Esophagus squamous epithelium (tissue), 5 donors: ENCODE measurements at regions not wholly inside any gene's neighbourhood (a gene's known extent, or its start where the extent isn't known, plus 50 kb on each side); places are given as distances from the start of the nearest gene placed in this dataset.
"Not testable (repeated sequence)": the region's sequence is repeated elsewhere in the genome, so short reads cannot be mapped to it uniquely, and the experiment has no call there.

Experiments
- DNase-seq: peaks from one replicate; lab custom pipeline; 2025; lab: John Stamatoyannopoulos, UW
- H3K27ac ChIP-seq, 4 donors: fragments of 200-600 bp; sonication (generic); one replicate each; pipeline ENCODE4 v1.5.1; 2016 to 2019; ENCODE audit warnings: mild to moderate bottlenecking in 1 of 4
- H3K27me3 ChIP-seq, 4 donors: fragments of 200-600 bp; sonication (generic); 1 replicate in 3 of 4; 2 replicates in 1 of 4; pipeline versions ENCODE4 v1.5.1 to v1.6.0; 2017 to 2021; ENCODE audit warnings: antibody characterized with exemption in 1 of 4
- H3K36me3 ChIP-seq, 3 donors: fragments of 200-600 bp; sonication (generic); one replicate each; pipeline ENCODE4 v1.5.1; 2016 to 2019
- H3K4me1 ChIP-seq, 3 donors: fragments of 200-600 bp; sonication (generic); one replicate each; pipeline ENCODE4 v1.5.1; 2017 to 2019
- H3K4me3 ChIP-seq, 4 donors: fragments of 200-600 bp; sonication (generic); 1 replicate in 3 of 4; 2 replicates in 1 of 4; pipeline ENCODE4 v1.5.1; 2016 to 2019; ENCODE audit warnings: mild to moderate bottlenecking in 2 of 4, moderate library complexity in 1 of 4
- H3K9me3 ChIP-seq, 3 donors: fragments of 200-600 bp; sonication (generic); one replicate each; pipeline ENCODE4 v1.5.1; 2016 to 2019
- POLR2A ChIP-seq, 4 donors: fragments of 450-650 bp; IDR thresholded peaks; one replicate each; pipeline ENCODE4 v1.6.1; 2017; ENCODE audit warnings: antibody characterized with exemption in 4 of 4, mild to moderate bottlenecking in 4 of 4, moderate library complexity in 3 of 4
- WGBS, 2 donors: methylation state at CpG; one replicate each; pipeline ENCODE4 v1.1.5; 2018; 5-methylcytosine and 5-hydroxymethylcytosine counted together
- intact Hi-C: fragments of 100-400 bp; cut with DNase I; formaldehyde crosslinking; loops from one replicate; pipeline ENCODE4 v1.15.0; 2022
- TF ChIP-seq, protein P1 (sequence below), 6 experiments: fragments of 450-650 bp in 4 of 6; fragments of 200-600 bp in 2 of 6; sonication (generic) in 2 of 6; IDR thresholded peaks; one replicate each; pipeline ENCODE4 v1.5.1; 2016 to 2019; ENCODE audit warnings: antibody characterized with exemption in 6 of 6, mild to moderate bottlenecking in 4 of 6, moderate library complexity in 4 of 6
- donor health status: DM: yes; HTN: yes; CAD: no.

DNA sequence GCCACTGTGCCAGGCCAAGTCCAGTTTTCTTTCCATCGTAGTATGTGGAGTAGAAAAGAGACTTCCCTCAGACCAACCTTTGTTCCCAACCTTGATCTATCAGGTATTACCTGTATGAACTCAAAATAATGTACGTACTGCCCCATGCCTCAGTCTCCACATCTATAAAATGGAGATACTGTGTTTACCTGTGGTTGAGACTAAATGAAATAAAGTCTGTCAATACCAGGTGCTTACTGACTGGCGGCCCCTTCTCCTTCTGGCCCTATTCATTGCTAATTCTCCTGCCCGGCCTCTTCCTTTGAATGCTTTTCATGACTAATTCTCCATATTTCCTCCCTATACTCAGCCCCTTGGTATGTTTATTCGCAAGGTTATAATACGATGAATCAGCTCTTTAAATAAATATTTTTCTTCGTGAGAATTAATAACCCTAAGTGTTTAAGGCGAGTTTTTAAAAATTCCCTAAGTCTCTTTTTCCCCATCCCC is 89.6 kb upstream of the BASP1 start:
- H3K27ac ChIP-seq, result no peak overlapping the region
- no peak for TF ChIP-seq POLR2A (IDR thresholded peaks at IDR 0.05)
- TF ChIP-seq, protein P1, sequence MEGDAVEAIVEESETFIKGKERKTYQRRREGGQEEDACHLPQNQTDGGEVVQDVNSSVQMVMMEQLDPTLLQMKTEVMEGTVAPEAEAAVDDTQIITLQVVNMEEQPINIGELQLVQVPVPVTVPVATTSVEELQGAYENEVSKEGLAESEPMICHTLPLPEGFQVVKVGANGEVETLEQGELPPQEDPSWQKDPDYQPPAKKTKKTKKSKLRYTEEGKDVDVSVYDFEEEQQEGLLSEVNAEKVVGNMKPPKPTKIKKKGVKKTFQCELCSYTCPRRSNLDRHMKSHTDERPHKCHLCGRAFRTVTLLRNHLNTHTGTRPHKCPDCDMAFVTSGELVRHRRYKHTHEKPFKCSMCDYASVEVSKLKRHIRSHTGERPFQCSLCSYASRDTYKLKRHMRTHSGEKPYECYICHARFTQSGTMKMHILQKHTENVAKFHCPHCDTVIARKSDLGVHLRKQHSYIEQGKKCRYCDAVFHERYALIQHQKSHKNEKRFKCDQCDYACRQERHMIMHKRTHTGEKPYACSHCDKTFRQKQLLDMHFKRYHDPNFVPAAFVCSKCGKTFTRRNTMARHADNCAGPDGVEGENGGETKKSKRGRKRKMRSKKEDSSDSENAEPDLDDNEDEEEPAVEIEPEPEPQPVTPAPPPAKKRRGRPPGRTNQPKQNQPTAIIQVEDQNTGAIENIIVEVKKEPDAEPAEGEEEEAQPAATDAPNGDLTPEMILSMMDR (IDR thresholded peaks at IDR 0.05), result no peak

DNA sequence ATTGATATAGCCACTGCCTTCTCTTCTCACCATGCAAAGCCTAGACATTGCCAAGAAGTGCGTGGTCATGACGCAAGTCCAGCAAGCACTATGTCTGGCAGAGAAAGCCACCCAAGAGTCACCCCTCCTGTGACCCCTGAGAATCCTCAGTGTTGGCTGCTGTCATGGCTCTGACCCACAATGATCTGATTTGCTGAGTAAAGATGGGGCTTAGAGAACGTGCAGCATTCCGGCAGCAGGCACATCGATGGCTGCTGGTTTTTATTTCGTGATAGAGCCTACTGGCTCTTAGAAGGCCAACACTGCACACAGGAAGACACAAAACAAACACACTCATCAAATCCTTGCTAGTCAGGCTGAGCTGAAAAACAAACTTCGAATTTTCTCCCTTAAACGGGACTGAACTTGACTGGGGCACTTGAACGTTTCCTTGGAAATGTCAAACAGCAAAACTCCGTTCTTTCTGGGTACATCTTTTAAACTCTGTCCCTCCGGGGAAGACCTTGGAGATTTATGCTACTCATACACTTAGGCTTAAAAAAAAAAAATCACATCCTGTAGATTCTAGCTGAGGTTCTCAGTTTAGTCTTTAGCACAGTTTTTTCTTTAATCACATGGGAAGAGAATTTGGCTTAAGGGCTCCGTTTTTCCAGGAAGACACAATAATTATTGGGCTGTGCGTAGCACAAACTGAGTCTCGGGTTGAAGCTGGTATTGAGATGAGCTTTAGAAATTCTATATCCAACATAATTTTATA is 88.2 kb upstream of the BASP1 start:
- WGBS, 2 donors, result 35 to 57% methylated on average over 11 to 14 of the region's 14 CpGs
- DNase-seq, result no peak
- Histone ChIP-seq H3K36me3 (no peaks in the 10 kb centered on the region), H3K4me3 (no peak overlapping the region), H3K9me3 (no peaks in the 10 kb centered on the region), H3K27ac (peak overlapping the region in 1 of 4 donors; percentile 9), H3K27me3 (peaks cover 0 to 12% (median 0%) of the 10 kb centered on the region in 4 donors), H3K4me1 (no peaks in the 10 kb centered on the region)
- TF ChIP-seq, protein P1 (IDR thresholded peaks at IDR 0.05), result no peak
- no peak for TF ChIP-seq POLR2A (IDR thresholded peaks at IDR 0.05)
- intact Hi-C loops, result no loop called here

More for the DNA sequence above, 89.6 kb upstream of the BASP1 start:
- no peak for DNase-seq
- 36 to 51% methylated on average over 8 of the region's 8 CpGs for WGBS, 2 donors
- Histone ChIP-seq H3K4me3 (no peak overlapping the region), H3K36me3 (no peaks in the 10 kb centered on the region), H3K9me3 (no peaks in the 10 kb centered on the region), H3K4me1 (no peaks in the 10 kb centered on the region), H3K27me3 (peaks cover 0 to 12% (median 0%) of the 10 kb centered on the region in 4 donors)
- intact Hi-C loops, result no loop called here

DNA sequence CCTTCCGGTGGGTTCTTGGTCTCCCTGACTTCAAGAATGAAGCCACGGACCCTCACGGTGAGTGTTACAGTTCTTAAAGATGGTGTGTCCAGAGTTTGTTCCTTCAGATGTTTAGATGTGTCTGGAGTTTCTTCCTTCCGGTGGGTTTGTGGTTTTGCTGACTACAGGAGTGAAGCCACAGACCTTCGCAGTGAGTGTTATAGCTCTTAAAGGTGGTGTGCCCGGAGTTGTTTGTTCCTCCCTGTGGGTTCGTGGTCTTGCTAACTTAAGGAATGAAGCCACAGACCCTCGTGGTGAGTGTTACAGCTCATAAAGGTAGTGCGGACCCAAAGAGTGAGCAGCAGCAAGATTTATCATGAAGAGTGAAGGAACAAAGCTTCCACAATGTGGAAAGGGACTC is 87.1 kb upstream of the BASP1 start:
- not testable (repeated sequence) for H3K4me1 ChIP-seq, H3K4me3 ChIP-seq, DNase-seq, H3K27ac ChIP-seq, H3K36me3 ChIP-seq, H3K9me3 ChIP-seq
- intact Hi-C loops, result loop anchor here (10.0 kb wide), 2 partner anchors 196 to 336 kb away; partner anchors contain the start of gene MYO10
- 64% methylated on average over 8 to 9 of the region's 9 CpGs for WGBS, 2 donors
- H3K27me3 ChIP-seq, result peaks cover 0 to 12% (median 0%) of the 10 kb centered on the region in 4 donors

DNA sequence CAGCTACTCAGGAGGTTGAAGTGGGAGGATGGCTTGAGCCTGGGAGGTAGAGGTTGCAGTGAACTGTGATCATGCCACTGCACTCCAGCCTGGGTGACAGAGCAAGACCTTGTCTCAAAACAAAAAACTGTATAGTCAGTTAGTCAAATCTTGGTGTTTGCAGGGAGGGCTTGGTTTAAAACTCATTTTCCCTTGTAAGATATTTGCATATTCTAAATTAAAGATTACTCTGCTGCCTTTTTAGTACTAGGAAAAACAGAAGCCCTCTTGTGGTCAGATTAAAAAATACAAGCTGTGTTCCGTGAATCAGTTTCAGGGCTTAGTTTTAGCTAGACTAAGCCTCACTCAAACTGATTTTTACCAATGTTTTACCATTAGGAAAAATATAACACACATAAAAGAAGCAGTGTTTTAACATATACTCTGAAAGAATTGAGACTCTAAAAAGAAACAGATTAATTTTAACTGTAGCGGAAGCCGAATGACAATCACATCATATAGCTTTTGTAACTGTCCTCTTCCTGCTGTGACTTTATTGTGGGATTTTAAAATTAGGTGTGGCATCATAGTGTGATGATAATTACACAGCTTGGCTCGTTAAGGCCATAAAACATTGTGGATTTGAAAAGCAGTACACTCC is 84.9 kb upstream of the BASP1 start:
- 47 to 53% methylated on average over 4 of the region's 4 CpGs for WGBS, 2 donors
- H3K27me3 ChIP-seq, result peaks cover 0 to 12% (median 0%) of the 10 kb centered on the region in 4 donors
- no peaks in the 10 kb centered on the region for H3K36me3 ChIP-seq
- intact Hi-C loops, result loop anchor here (10.0 kb wide), 2 partner anchors 198 to 338 kb away; partner anchors contain the start of gene MYO10
- no peak for DNase-seq
- TF ChIP-seq, protein P1 (IDR thresholded peaks at IDR 0.05), result peak; percentile 12 to 73 (median 56)
- TF ChIP-seq POLR2A (IDR thresholded peaks at IDR 0.05), result no peak
- H3K9me3 ChIP-seq, result no peaks in the 10 kb centered on the region
- H3K27ac ChIP-seq, result no peak overlapping the region
- H3K4me1 ChIP-seq, result no peaks in the 10 kb centered on the region
- H3K4me3 ChIP-seq, result no peak overlapping the region

DNA sequence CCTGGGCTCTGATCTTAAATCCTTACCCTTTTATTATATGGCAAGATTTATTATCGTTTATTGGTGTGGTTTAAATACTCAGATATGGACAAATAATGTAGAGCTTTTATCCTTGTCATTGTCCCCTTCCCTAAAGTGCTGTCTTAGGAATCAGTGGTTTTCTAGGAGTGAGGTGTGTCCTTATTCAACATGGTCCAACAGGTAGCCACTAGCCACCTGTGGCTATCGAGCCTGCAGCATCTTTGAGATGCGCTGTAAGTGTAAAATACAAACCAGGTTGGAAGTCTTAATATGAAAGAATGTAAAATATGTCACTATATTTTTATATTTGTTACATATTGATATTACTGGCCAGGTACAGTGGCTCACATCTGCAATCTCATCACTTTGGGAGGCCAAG is 82.4 kb upstream of the BASP1 start:
- H3K9me3 ChIP-seq, result no peaks in the 10 kb centered on the region
- H3K4me3 ChIP-seq, result no peak overlapping the region
- no peak for TF ChIP-seq POLR2A (IDR thresholded peaks at IDR 0.05)
- TF ChIP-seq, protein P1 (IDR thresholded peaks at IDR 0.05), result no peak
- WGBS, 2 donors, result 86 to 87% methylated on average over 3 of the region's 3 CpGs
- H3K27me3 ChIP-seq, result no peaks in the 10 kb centered on the region
- no peaks in the 10 kb centered on the region for H3K4me1 ChIP-seq
- no peak for DNase-seq
- no peak overlapping the region for H3K27ac ChIP-seq
- intact Hi-C loops, result loop anchor here (10.0 kb wide), 2 partner anchors 200 to 340 kb away; partner anchors contain the start of gene MYO10
- no peaks in the 10 kb centered on the region for H3K36me3 ChIP-seq
